ENCODE measurements at regions not wholly inside any gene's neighbourhood (a gene's known extent, or its start where the extent isn't known, plus 50 kb on each side); places are given as distances from the start of the nearest gene placed in this dataset.

DNA sequence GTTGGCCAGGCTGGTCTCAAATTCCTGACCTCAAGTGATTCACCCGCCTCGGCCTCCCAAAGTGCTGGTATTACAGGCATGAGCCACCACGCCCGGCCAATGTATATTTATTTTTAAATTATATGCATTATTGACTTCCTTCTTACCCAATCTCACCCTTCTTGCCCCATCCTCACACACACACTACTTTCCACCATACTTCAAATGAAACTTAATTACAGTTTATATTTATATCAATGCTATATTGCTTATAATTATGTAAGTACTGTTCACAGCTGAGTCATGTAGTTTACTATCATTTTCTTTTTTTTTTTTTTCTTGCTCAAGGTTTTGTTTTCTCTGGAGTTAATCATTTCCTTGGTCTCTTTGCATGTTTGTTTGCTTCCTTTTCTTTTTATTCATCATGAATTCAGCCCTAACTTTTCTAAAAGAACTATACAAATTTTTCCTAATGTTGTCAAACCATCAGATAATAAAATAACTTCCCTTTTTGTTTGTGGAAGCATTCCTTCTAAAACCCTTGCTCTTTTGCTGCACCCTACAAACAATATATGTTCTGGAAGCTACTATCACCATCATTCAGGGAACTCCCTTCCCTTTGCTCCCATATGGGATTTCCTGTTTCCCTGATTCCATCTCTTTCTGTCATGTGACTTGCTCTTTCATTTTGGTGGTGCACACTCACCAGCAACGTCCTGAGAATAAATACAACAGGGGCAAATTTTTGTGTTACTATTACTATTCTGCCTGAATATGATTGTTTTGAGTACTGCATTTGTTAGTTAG lies 201.7 kb upstream of the SASH1 start:
- Histone ChIP-seq H3K14ac (replicated peaks; ENCODE audit: low read depth, low read length) (no peak overlapping the region), H4K8ac (ENCODE audit: low read depth in 2 of 2, low read length in 2 of 2) (no peak overlapping the region), H3K9ac (ENCODE audit: low read depth, low read length) (no peak overlapping the region), H2BK120ac (ENCODE audit: low read depth, low read length) (no peak overlapping the region), H3K27ac (ENCODE audit: insufficient read depth, low read length) (no peak overlapping the region), H3K27me3 (ENCODE audit: control insufficient read depth, insufficient read depth, low read length) (peaks cover 2% of the 10 kb centered on the region), H3K9me1 (ENCODE audit: insufficient read depth, low read length) (no peaks in the 10 kb centered on the region), H4K91ac (ENCODE audit: insufficient read depth, low read depth, low read length) (no peak overlapping the region), H2AFZ (replicated peaks; ENCODE audit: low read length, poor library complexity) (no peak overlapping the region), H3K4me3 (ENCODE audit: insufficient read depth, low read depth, low read length) (no peak overlapping the region), H2AK5ac (ENCODE audit: low read depth, low read length) (no peak overlapping the region), H3K79me1 (ENCODE audit: low read depth in 1 of 2, low read length in 2 of 2) (no peaks in the 10 kb centered on the region), H3K9me3 (ENCODE audit: control insufficient read depth, insufficient read depth, low read length) (no peaks in the 10 kb centered on the region), H3K23ac (ENCODE audit: low read depth, low read length) (no peak overlapping the region), H3K36me3 (ENCODE audit: control insufficient read depth, insufficient read depth, low read length) (no peaks in the 10 kb centered on the region), H3K56ac (ENCODE audit: extremely low read depth, insufficient read depth, low read length) (no peak overlapping the region), H2BK5ac (ENCODE audit: low read depth, low read length, poor library complexity, severe bottlenecking) (no peak overlapping the region), H3K4me1 (ENCODE audit: control insufficient read depth, insufficient read depth, low read length) (no peaks in the 10 kb centered on the region; the same call in 1 of the 2 replicates), H3K4me2 (ENCODE audit: low read depth, low read length) (no peak overlapping the region), H2BK20ac (ENCODE audit: low read depth, low read length) (no peak overlapping the region), H3K4ac (ENCODE audit: low read depth, low read length) (no peak overlapping the region), H3K18ac (ENCODE audit: low read depth, low read length) (no peak overlapping the region), H4K5ac (ENCODE audit: low read depth, low read length) (no peak overlapping the region), H4K20me1 (ENCODE audit: insufficient read depth, low read length) (no peaks in the 10 kb centered on the region), H2AK9ac (replicated peaks; ENCODE audit: low read depth, low read length, poor library complexity) (no peak overlapping the region), H2BK15ac (ENCODE audit: low read depth, low read length) (no peak overlapping the region)
- DNase-seq (no peak), ATAC-seq (ENCODE audit: low read depth) (no peak)
- CTCF ChIA-PET: interaction anchor here (0.6 to 0.9 kb wide), 2 partner anchors 36 to 634 kb away, joined by 3 to 5 read pairs; no protein-coding TSS in a partner anchor
- intact Hi-C loops (cut with micrococcal nuclease) (no loop called here), dilution Hi-C loops (cut with HindIII; ENCODE audit: low sequenced_read_pairs, unreplicated experiment) (no loop called here), in situ Hi-C loops (cut with MboI; ENCODE audit: low sequenced_read_pairs) (no loop called here)
- POLR2A ChIA-PET (ENCODE audit: unreplicated experiment): no interaction called here
- TF ChIP-seq NFE2L2 (IDR thresholded peaks at IDR 0.05; ENCODE audit: low read depth, low read length): no peak
- TF ChIP-seq MAFK (IDR thresholded peaks at IDR 0.05; ENCODE audit: low read depth, low read length): no peak
- no peak for TF ChIP-seq FOS (IDR thresholded peaks at IDR 0.05; ENCODE audit: low read depth, low read length)
- TF ChIP-seq USF2 (IDR thresholded peaks at IDR 0.05; ENCODE audit: low read depth, low read length): no peak
- TF ChIP-seq ELK1 (IDR thresholded peaks at IDR 0.05; ENCODE audit: borderline replicate concordance, low read depth, low read length): no peak
- no peak for TF ChIP-seq RAD21 (IDR thresholded peaks at IDR 0.05; ENCODE audit: low read length)
- no peak for TF ChIP-seq CTCF (conservative IDR thresholded peaks at IDR 0.05; ENCODE audit: low read depth, low read length)
- TF ChIP-seq RFX5 (IDR thresholded peaks at IDR 0.05; ENCODE audit: low read depth, low read length): no peak
- no peak for TF ChIP-seq CEBPB (IDR thresholded peaks at IDR 0.05; ENCODE audit: low read depth, low read length)
- no CpG with 5 or more reads among the region's 5 CpGs for WGBS, 2 experiments (ENCODE audit: extremely low coverage in 2 of 2, insufficient read length in 1 of 2)
- no TSS peak for BruUV-seq (replicated peaks)

Measured in IMR-90 (cell line).